Pulmonary artery endothelial cell (primary cell): ENCODE measurements at regions not wholly inside any gene's neighbourhood (a gene's known extent, or its start where the extent isn't known, plus 50 kb on each side); places are given as distances from the start of the nearest gene placed in this dataset.
"Not testable (repeated sequence)": the region's sequence is repeated elsewhere in the genome, so short reads cannot be mapped to it uniquely, and the experiment has no call there.

Experiments used
- DNase-seq: peaks from one replicate; pipeline ENCODE4 v3.0.0-alpha.2; 2011; ENCODE audit warnings: low read depth, low spot score

GRCh38 chr18:30192216-30192615 is 850.3 kb downstream of the DSC3 start:
- DNase-seq, result no peak

GRCh38 chr18:30186245-30186644 is 856.3 kb downstream of the DSC3 start:
- no peak for DNase-seq

- DNase-seq, result no peak
These were observed 865.5 kb downstream of the DSC3 start for GRCh38 chr18:30177056-30177455.

GRCh38 chr18:30175621-30176225 is 866.8 kb downstream of the DSC3 start:
- DNase-seq, result no peak

GRCh38 chr18:30175061-30175574 is 867.4 kb downstream of the DSC3 start:
- no peak for DNase-seq

- DNase-seq, result no peak
These were observed 879.0 kb downstream of the DSC3 start for GRCh38 chr18:30163573-30163972.

- DNase-seq, result no peak
These were observed 882.4 kb downstream of the DSC3 start for GRCh38 chr18:30160124-30160523.

- no peak for DNase-seq
These were observed 891.8 kb downstream of the DSC3 start for GRCh38 chr18:30150586-30151250.

GRCh38 chr18:30149585-30149984 is 893.0 kb downstream of the DSC3 start:
- DNase-seq, result no peak

GRCh38 chr18:30142870-30143269 is 899.7 kb downstream of the DSC3 start:
- no peak for DNase-seq

- DNase-seq, result no peak
These were observed 900.3 kb downstream of the DSC3 start for GRCh38 chr18:30142248-30142647.

GRCh38 chr18:30141506-30141905 is 901.0 kb downstream of the DSC3 start:
- DNase-seq, result not testable (repeated sequence)

- DNase-seq, result no peak
These were observed 902.8 kb downstream of the DSC3 start for GRCh38 chr18:30139631-30140287.

- no peak for DNase-seq
These were observed 906.6 kb downstream of the DSC3 start for GRCh38 chr18:30135938-30136337.

GRCh38 chr18:30134020-30134419 is 908.5 kb downstream of the DSC3 start:
- no peak for DNase-seq

GRCh38 chr18:30132959-30133358 is 909.6 kb downstream of the DSC3 start:
- DNase-seq, result no peak

- DNase-seq, result no peak
These were observed 921.1 kb downstream of the DSC3 start for GRCh38 chr18:30121397-30121796.

GRCh38 chr18:30113454-30113853 is 929.1 kb downstream of the DSC3 start:
- no peak for DNase-seq

- DNase-seq, result no peak
These were observed 936.2 kb downstream of the DSC3 start for GRCh38 chr18:30106356-30106755.

GRCh38 chr18:30103881-30104280 is 938.7 kb downstream of the DSC3 start:
- DNase-seq, result no peak

- DNase-seq, result no peak
These were observed 945.7 kb downstream of the DSC3 start for GRCh38 chr18:30096796-30097195.

GRCh38 chr18:30094556-30094955 is 948.0 kb downstream of the DSC3 start:
- no peak for DNase-seq

GRCh38 chr18:30093376-30093775 is 949.2 kb downstream of the DSC3 start:
- DNase-seq, result no peak
